H1 (cell line): ENCODE measurements at regions not wholly inside any gene's neighbourhood (a gene's known extent, or its start where the extent isn't known, plus 50 kb on each side); places are given as distances from the start of the nearest gene placed in this dataset.
"Not testable (repeated sequence)": the region's sequence is repeated elsewhere in the genome, so short reads cannot be mapped to it uniquely, and the experiment has no call there.

ENCODE experiments used
- CTCF ChIA-PET: fragments of 300-600 bp; sonication (Branson Sonifier 250); formaldehyde crosslinking; loops from one replicate; lab custom pipeline; 2021; ENCODE audit not compliant: partially characterized antibody; lab: Charles Lee
- POLR2A ChIA-PET: fragments of 300-600 bp; sonication (Branson Sonifier 250); formaldehyde crosslinking; loops from one replicate; lab custom pipeline; 2021; ENCODE audit warnings: inconsistent platforms; ENCODE audit not compliant: partially characterized antibody; lab: Charles Lee
- DNase-seq, 2 experiments: peaks; one replicate each; pipeline versions ENCODE4 v3.0.0 to v3.0.0-alpha.2; 2010 to 2022; ENCODE audit warnings: low spot score in 2 of 2, low read depth in 1 of 2, mixed read lengths in 1 of 2
- FAIRE-seq: peaks from 2 replicates; lab custom pipeline; 2011; peaks lifted over from hg19 to GRCh38; lab: Jason Lieb, UNC
- H2AFZ ChIP-seq: 2 replicates; pipeline ENCODE4 v1.8.1; 2012; ENCODE audit warnings: low read length, inconsistent platforms
- H2AK5ac ChIP-seq: 2 replicates; pipeline ENCODE4 v1.6.1; 2013; ENCODE audit warnings: low read depth, low read length
- H2BK120ac ChIP-seq: replicated peaks from 2 replicates; pipeline ENCODE3; 2013; ENCODE audit warnings: low read depth, low read length, inconsistent platforms
- H2BK12ac ChIP-seq: 2 replicates; pipeline ENCODE4 v1.6.1; 2013; ENCODE audit warnings: low read depth, low read length
- H2BK15ac ChIP-seq: 2 replicates; pipeline ENCODE4 v1.6.1; 2013; ENCODE audit warnings: low read length
- H2BK20ac ChIP-seq: 2 replicates; pipeline ENCODE4 v1.6.1; 2013; ENCODE audit warnings: low read length
- H2BK5ac ChIP-seq: 2 replicates; pipeline ENCODE4 v1.6.1; 2013; ENCODE audit warnings: low read depth, low read length
- H3K14ac ChIP-seq: 2 replicates; pipeline ENCODE4 v1.6.1; 2013; ENCODE audit warnings: inconsistent platforms; ENCODE audit not compliant: insufficient read length
- H3K18ac ChIP-seq: 2 replicates; pipeline ENCODE4 v1.6.1; 2013; ENCODE audit warnings: low read length; ENCODE audit errors: extremely low read depth
- H3K23ac ChIP-seq: 2 replicates; pipeline ENCODE4 v1.6.1; 2013; ENCODE audit warnings: inconsistent platforms; ENCODE audit not compliant: insufficient read length
- H3K23me2 ChIP-seq: 2 replicates; pipeline ENCODE4 v1.6.1; 2013; ENCODE audit warnings: low read depth, low read length
- H3K27ac ChIP-seq: 2 replicates; pipeline ENCODE4 v1.6.1; 2011; ENCODE audit warnings: low read depth, low read length, inconsistent platforms
- H3K27me3 ChIP-seq, 4 experiments: replicated peaks in 1 of 4; 1 replicate in 1 of 4; 2 replicates in 3 of 4; pipeline versions ENCODE4 v1.6.1 to v1.8.1; 2011 to 2013; ENCODE audit warnings: low read length in 3 of 4, mild to moderate bottlenecking in 3 of 4, inconsistent platforms in 2 of 4, mixed read lengths in 2 of 4, moderate library complexity in 1 of 4; ENCODE audit not compliant: control insufficient read depth in 3 of 4, insufficient read depth in 3 of 4; ENCODE audit errors: extremely low read depth in 1 of 4
- H3K36me3 ChIP-seq, 4 experiments: 2 replicates each; pipeline versions ENCODE4 v1.6.1 to v1.8.1; 2011 to 2013; ENCODE audit warnings: mild to moderate bottlenecking in 4 of 4, low read length in 3 of 4, moderate library complexity in 2 of 4, control low read depth in 1 of 4, inconsistent platforms in 1 of 4; ENCODE audit not compliant: insufficient read depth in 4 of 4, control insufficient read depth in 2 of 4
- H3K4ac ChIP-seq: replicated peaks from 2 replicates; pipeline ENCODE3; 2013; ENCODE audit warnings: low read length, low read depth, mixed read lengths, inconsistent platforms; ENCODE audit not compliant: insufficient read length
- H3K4me1 ChIP-seq, 4 experiments: replicated peaks in 1 of 4; 1 replicate in 1 of 4; 2 replicates in 3 of 4; pipeline versions ENCODE4 v1.6.1 to v1.8.1; 2011 to 2013; ENCODE audit warnings: low read length in 3 of 4, inconsistent platforms in 2 of 4, mixed read lengths in 1 of 4; ENCODE audit not compliant: insufficient read depth in 4 of 4, control insufficient read depth in 3 of 4
- H3K4me2 ChIP-seq, 2 experiments: 2 replicates each; pipeline versions ENCODE4 v1.6.1 to v1.8.1; 2011 to 2013; ENCODE audit warnings: low read depth in 2 of 2, low read length in 2 of 2, control low read depth in 1 of 2, inconsistent platforms in 1 of 2, mild to moderate bottlenecking in 1 of 2; ENCODE audit not compliant: insufficient read depth in 1 of 2
- H3K4me3 ChIP-seq, 4 experiments: fragments of 200-600, 300-600 bp in 1 of 4; sonication (generic), shearing (Covaris generic), sonication (Bioruptor Twin) in 1 of 4; 2 replicates each; pipeline versions ENCODE4 v1.5.1 to v1.8.1; 2011 to 2016; ENCODE audit warnings: low read length in 4 of 4, low read depth in 3 of 4, control low read depth in 2 of 4, inconsistent platforms in 2 of 4, mild to moderate bottlenecking in 2 of 4, mixed read lengths in 1 of 4, moderate library complexity in 1 of 4; ENCODE audit not compliant: insufficient read depth in 2 of 4; ENCODE audit errors: extremely low read depth in 1 of 4
- H3K56ac ChIP-seq: replicated peaks from 2 replicates; pipeline ENCODE3; 2013; ENCODE audit warnings: low read depth, mild to moderate bottlenecking, mixed read lengths, low read length, inconsistent platforms; ENCODE audit not compliant: insufficient read length
- H3K79me1 ChIP-seq: 2 replicates; pipeline ENCODE4 v1.6.1; 2013; ENCODE audit warnings: low read depth, low read length, control low read depth
- H3K79me2 ChIP-seq, 2 experiments: 2 replicates each; pipeline versions ENCODE4 v1.6.1 to v1.8.1; 2012 to 2013; ENCODE audit warnings: low read length in 2 of 2, mild to moderate bottlenecking in 2 of 2, inconsistent platforms in 1 of 2; ENCODE audit not compliant: insufficient read depth in 2 of 2, control insufficient read depth in 1 of 2
- H3K9ac ChIP-seq, 4 experiments: replicated peaks in 1 of 4; 1 replicate in 1 of 4; 2 replicates in 3 of 4; pipeline versions ENCODE4 v1.6.1 to v1.8.1; 2011 to 2013; ENCODE audit warnings: low read depth in 3 of 4, low read length in 3 of 4, control low read depth in 2 of 4, mild to moderate bottlenecking in 2 of 4, moderate library complexity in 2 of 4, inconsistent platforms in 1 of 4; ENCODE audit errors: extremely low read depth in 1 of 4
- H3K9me3 ChIP-seq, 2 experiments: 2 replicates each; pipeline versions ENCODE4 v1.6.1 to v1.8.1; 2012 to 2013; ENCODE audit warnings: mild to moderate bottlenecking in 2 of 2, moderate library complexity in 2 of 2, control low read depth in 1 of 2, inconsistent platforms in 1 of 2, low read depth in 1 of 2, low read length in 1 of 2, mixed read lengths in 1 of 2; ENCODE audit not compliant: insufficient read depth in 2 of 2
- H4K20me1 ChIP-seq, 2 experiments: replicated peaks in 1 of 2; 2 replicates each; pipeline versions ENCODE3 to v1.8.1; 2011 to 2013; ENCODE audit warnings: inconsistent platforms in 2 of 2, low read length in 2 of 2, mild to moderate bottlenecking in 1 of 2; ENCODE audit not compliant: insufficient read depth in 2 of 2, control insufficient read depth in 1 of 2
- H4K5ac ChIP-seq: 2 replicates; pipeline ENCODE4 v1.6.1; 2013; ENCODE audit warnings: low read length, low read depth, mixed read lengths, inconsistent platforms; ENCODE audit not compliant: insufficient read length
- H4K8ac ChIP-seq: 2 replicates; pipeline ENCODE4 v1.8.0; 2013; ENCODE audit warnings: mild to moderate bottlenecking, moderate library complexity, low read length, inconsistent platforms; ENCODE audit not compliant: insufficient read depth; ENCODE audit errors: extremely low read depth
- H4K91ac ChIP-seq: replicated peaks from 2 replicates; pipeline ENCODE3; 2013; ENCODE audit warnings: low read length, mixed read lengths, inconsistent platforms; ENCODE audit not compliant: insufficient read length
- WGBS, 2 experiments: shearing (Covaris generic) in 1 of 2; methylation state at CpG; one replicate each; pipeline versions ENCODE4 v1.1.6 to v1.1.7; 2013 to 2015; ENCODE audit warnings: low lambda C conversion rate in 2 of 2, mixed read lengths in 2 of 2, inconsistent platforms in 1 of 2, low coverage in 1 of 2, missing lambda C conversion rate in 1 of 2; ENCODE audit not compliant: insufficient replicate concordance in 2 of 2, insufficient coverage in 1 of 2, insufficient read length in 1 of 2; ENCODE audit errors: extremely low coverage in 1 of 2, missing lambda C conversion rate in 1 of 2; 5-methylcytosine and 5-hydroxymethylcytosine counted together

DNA sequence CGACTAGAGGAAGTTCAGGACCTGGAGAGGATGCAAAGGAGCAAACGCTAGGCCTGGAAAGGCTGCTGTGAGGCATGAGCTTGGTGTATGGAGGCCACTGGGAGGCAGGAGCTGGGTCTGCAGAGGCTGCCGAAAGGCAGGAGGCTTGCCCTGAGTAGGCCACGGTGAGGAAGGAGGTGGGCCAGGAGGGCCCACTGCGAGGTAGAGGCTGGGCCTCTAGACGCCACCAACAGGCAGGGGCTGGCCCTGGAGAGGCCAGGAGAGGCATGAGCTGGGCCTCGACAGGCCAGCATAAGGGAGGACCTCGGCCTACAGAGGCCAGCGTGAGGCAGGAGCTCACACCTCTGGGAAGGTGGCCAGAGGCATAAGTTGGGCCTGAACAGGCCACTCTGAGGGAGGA is 330.0 kb downstream of the ZNF479 start:
- H3K79me1 ChIP-seq, H4K5ac ChIP-seq, H3K4me2 ChIP-seq, H3K23ac ChIP-seq, H2BK12ac ChIP-seq, H3K27ac ChIP-seq, H4K8ac ChIP-seq, DNase-seq, H2BK120ac ChIP-seq, H3K79me2 ChIP-seq, H3K23me2 ChIP-seq, H2AK5ac ChIP-seq, H3K14ac ChIP-seq, H4K20me1 ChIP-seq, H2BK5ac ChIP-seq, H2BK15ac ChIP-seq, H3K4ac ChIP-seq, FAIRE-seq, CTCF ChIA-PET, H3K4me1 ChIP-seq, H3K4me3 ChIP-seq, H2BK20ac ChIP-seq, H2AFZ ChIP-seq, H3K36me3 ChIP-seq, H3K27me3 ChIP-seq, H3K9ac ChIP-seq, H3K56ac ChIP-seq, POLR2A ChIA-PET, H4K91ac ChIP-seq, H3K18ac ChIP-seq: not testable (repeated sequence)
- WGBS, 2 experiments: 100% methylated on average over 1 of the region's 9 CpGs; no CpG with 5 or more reads in 1 of the 2 experiments
- peaks cover 2 to 64% of the 10 kb centered on the region in 2 experiments; a peak in 2 of 4 replicates for H3K9me3 ChIP-seq

- H3K18ac ChIP-seq, H3K23me2 ChIP-seq, H3K27ac ChIP-seq, CTCF ChIA-PET, H3K36me3 ChIP-seq, H2BK20ac ChIP-seq, H2BK15ac ChIP-seq, H3K27me3 ChIP-seq, POLR2A ChIA-PET, H4K91ac ChIP-seq, H4K20me1 ChIP-seq, H3K79me2 ChIP-seq, H2AK5ac ChIP-seq, FAIRE-seq, H3K14ac ChIP-seq, H2BK12ac ChIP-seq, H4K8ac ChIP-seq, H3K4me3 ChIP-seq, H3K79me1 ChIP-seq, H2AFZ ChIP-seq, H2BK5ac ChIP-seq, H4K5ac ChIP-seq, H3K4ac ChIP-seq, H3K4me2 ChIP-seq, H3K9ac ChIP-seq, H3K4me1 ChIP-seq, H3K23ac ChIP-seq, H3K56ac ChIP-seq, DNase-seq, H2BK120ac ChIP-seq: not testable (repeated sequence)
- 80% methylated on average over 1 of the region's 10 CpGs; no CpG with 5 or more reads in 1 of the 2 experiments for WGBS, 2 experiments
- H3K9me3 ChIP-seq: peaks cover 2 to 64% of the 10 kb centered on the region in 2 experiments; a peak in 2 of 4 replicates
Observed at GRCh38 chr7:56801774-56802173, 330.5 kb downstream of the ZNF479 start.
